Activated CD8-positive, alpha-beta T cell treated with anti-CD3 and anti-CD28 coated beads for 36 hours (primary cell): ENCODE measurements at regions not wholly inside any gene's neighbourhood (a gene's known extent, or its start where the extent isn't known, plus 50 kb on each side); places are given as distances from the start of the nearest gene placed in this dataset.

ENCODE experiments used
- ATAC-seq: fragments of 200-7000 bp; cut with Tn5 transposase; one replicate; pipeline ENCODE4 v1.10.0; 2021; ENCODE audit warnings: mild to moderate bottlenecking, moderate library complexity
- CTCF ChIA-PET: fragments of 350-600 bp; sonication (Branson Sonifier 250); formaldehyde crosslinking; loops from one replicate; lab custom pipeline; 2021; ENCODE audit warnings: antibody characterized with exemption; lab: Charles Lee
- POLR2A ChIA-PET: fragments of 350-600 bp; sonication (Branson Sonifier 250); formaldehyde crosslinking; loops from one replicate; lab custom pipeline; 2021; ENCODE audit warnings: antibody characterized with exemption; lab: Charles Lee
- DNase-seq: peaks from one replicate; pipeline ENCODE4 v3.0.0-alpha.2; 2020
- H3K27ac Mint-ChIP-seq: one replicate; pipeline ENCODE4 v1.8.0; 2021; ENCODE audit warnings: mild to moderate bottlenecking, mixed read lengths
- H3K27me3 Mint-ChIP-seq: one replicate; pipeline ENCODE4 v1.8.0; 2021; ENCODE audit warnings: mixed read lengths
- H3K36me3 Mint-ChIP-seq: one replicate; pipeline ENCODE4 v1.8.0; 2021; ENCODE audit warnings: low read depth, mixed read lengths
- H3K4me1 Mint-ChIP-seq: one replicate; pipeline ENCODE4 v1.8.0; 2021; ENCODE audit warnings: low read depth, mixed read lengths
- H3K4me3 Mint-ChIP-seq: one replicate; pipeline ENCODE4 v1.8.0; 2021; ENCODE audit warnings: mild to moderate bottlenecking, moderate library complexity, mixed read lengths
- H3K9me3 Mint-ChIP-seq: one replicate; pipeline ENCODE4 v1.8.0; 2021; ENCODE audit warnings: mixed read lengths
- intact Hi-C: fragments of 100-400 bp; cut with micrococcal nuclease; formaldehyde crosslinking; loops from one replicate; pipeline ENCODE4 v1.10.0; 2022
- TF ChIP-seq, protein P1 (sequence below): fragments of 200-600 bp; IDR thresholded peaks from one replicate; pipeline ENCODE4 v1.8.0; 2022; ENCODE audit warnings: antibody characterized with exemption, mild to moderate bottlenecking

DNA sequence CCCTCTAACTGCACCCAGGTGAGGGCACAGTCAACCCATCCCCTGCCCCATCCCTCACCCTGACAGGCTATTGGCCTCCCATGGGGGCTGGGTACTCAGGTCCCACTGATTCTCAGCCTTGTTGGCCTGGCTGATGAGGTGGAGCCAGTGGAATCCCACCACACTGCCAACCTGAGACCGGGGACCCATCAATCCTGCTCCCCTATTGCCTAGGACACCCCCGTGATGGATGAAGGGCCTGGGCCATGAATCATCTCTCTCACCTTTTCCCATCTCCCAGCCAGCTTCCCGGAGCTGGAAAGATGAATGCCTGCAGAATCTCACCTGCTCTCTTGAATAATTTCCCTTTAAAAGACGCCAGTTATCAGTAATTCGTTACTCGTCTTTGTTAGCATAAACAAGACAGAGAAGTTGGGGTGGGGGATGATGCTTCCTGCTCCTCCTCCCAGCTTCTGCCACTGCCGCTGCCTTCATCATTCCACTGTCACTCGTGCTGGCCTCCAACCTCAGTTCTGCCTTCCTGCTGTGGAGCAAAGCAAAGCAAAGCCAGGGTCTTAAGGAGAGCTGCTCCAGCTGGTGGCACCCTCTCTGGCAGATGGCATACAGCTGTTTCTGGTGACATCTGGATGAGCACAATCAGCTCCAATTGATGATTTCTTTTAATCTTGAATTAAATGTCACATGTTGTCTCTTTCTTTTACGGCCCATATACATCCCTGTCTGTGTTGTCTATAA lies 204.0 kb upstream of the NECTIN1 start:
- Mint-ChIP-seq H3K36me3 (no peaks in the 10 kb centered on the region), H3K27me3 (peaks cover 6% of the 10 kb centered on the region), H3K9me3 (no peaks in the 10 kb centered on the region), H3K27ac (no peak overlapping the region), H3K4me1 (no peaks in the 10 kb centered on the region), H3K4me3 (no peak overlapping the region)
- ChIA-PET POLR2A (interaction anchor here (0.8 kb wide), 1 partner anchor 26 kb away, joined by 3 read pairs; no protein-coding TSS in a partner anchor), CTCF (interaction anchor here (1.6 kb wide), 1 partner anchor 10 kb away, joined by 3 read pairs; no protein-coding TSS in a partner anchor)
- intact Hi-C loops = no loop called here
- ATAC-seq (no peak), DNase-seq (no peak)
- TF ChIP-seq, protein P1, sequence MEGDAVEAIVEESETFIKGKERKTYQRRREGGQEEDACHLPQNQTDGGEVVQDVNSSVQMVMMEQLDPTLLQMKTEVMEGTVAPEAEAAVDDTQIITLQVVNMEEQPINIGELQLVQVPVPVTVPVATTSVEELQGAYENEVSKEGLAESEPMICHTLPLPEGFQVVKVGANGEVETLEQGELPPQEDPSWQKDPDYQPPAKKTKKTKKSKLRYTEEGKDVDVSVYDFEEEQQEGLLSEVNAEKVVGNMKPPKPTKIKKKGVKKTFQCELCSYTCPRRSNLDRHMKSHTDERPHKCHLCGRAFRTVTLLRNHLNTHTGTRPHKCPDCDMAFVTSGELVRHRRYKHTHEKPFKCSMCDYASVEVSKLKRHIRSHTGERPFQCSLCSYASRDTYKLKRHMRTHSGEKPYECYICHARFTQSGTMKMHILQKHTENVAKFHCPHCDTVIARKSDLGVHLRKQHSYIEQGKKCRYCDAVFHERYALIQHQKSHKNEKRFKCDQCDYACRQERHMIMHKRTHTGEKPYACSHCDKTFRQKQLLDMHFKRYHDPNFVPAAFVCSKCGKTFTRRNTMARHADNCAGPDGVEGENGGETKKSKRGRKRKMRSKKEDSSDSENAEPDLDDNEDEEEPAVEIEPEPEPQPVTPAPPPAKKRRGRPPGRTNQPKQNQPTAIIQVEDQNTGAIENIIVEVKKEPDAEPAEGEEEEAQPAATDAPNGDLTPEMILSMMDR = no peak

DNA sequence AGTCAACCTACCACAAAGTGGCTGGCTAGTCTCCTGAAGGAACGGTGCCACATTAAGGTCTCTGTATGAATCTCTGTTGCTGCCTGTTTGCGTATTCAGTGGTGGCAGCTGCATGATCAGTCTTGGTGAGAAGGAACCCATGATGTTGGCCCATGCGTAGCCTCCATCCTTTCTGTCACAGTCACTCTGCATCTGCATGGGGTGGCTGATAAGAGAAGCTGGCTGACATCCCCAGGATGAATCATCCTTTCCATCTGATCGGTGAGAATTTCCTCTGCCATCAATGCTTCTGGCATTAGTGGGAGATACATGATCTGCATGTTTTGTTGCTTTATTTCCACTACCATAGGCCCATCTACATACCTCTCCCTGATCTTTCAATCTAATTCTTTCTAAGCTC lies 199.0 kb upstream of the NECTIN1 start:
- CTCF ChIA-PET = no interaction called here
- TF ChIP-seq, protein P1 = no peak
- H3K4me3 Mint-ChIP-seq = no peak overlapping the region

DNA sequence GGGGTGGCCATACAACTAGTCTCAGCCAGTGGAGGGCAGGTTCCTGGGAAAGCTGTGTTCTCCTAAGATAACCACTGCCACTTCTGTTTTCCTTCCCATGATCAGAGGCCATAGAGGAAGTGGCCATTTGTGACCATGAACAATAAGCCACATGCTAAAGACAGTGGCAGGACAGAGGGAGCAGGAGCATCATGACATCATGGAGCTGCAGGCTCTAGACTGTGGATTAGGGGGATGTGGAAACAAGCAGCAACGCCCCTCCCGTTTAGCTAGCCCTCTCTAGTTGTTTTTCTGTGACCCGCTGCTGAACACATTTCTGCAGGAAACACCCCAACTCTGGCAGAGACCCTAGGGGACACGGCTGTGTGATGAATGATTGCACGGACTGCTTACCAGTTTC lies 195.0 kb upstream of the NECTIN1 start:
- Mint-ChIP-seq H3K4me3 (no peak overlapping the region), H3K36me3 (no peaks in the 10 kb centered on the region), H3K27me3 (peaks cover 2% of the 10 kb centered on the region), H3K9me3 (no peaks in the 10 kb centered on the region), H3K27ac (no peak overlapping the region), H3K4me1 (no peaks in the 10 kb centered on the region)
- ATAC-seq = no peak
- intact Hi-C loops = no loop called here
- TF ChIP-seq, protein P1 = no peak
- POLR2A ChIA-PET = interaction anchor here (0.7 kb wide), 1 partner anchor 15 kb away, joined by 3 read pairs; no protein-coding TSS in a partner anchor
- no peak for DNase-seq
- CTCF ChIA-PET = no interaction called here

More for the DNA sequence above, 199.0 kb upstream of the NECTIN1 start:
- H3K27ac Mint-ChIP-seq = no peak overlapping the region
- POLR2A ChIA-PET = no interaction called here
- no peaks in the 10 kb centered on the region for H3K36me3 Mint-ChIP-seq
- DNase-seq (no peak), ATAC-seq (no peak)
- H3K27me3 Mint-ChIP-seq = peaks cover 8% of the 10 kb centered on the region
- intact Hi-C loops = no loop called here
- no peaks in the 10 kb centered on the region for H3K4me1 Mint-ChIP-seq
- no peaks in the 10 kb centered on the region for H3K9me3 Mint-ChIP-seq

DNA sequence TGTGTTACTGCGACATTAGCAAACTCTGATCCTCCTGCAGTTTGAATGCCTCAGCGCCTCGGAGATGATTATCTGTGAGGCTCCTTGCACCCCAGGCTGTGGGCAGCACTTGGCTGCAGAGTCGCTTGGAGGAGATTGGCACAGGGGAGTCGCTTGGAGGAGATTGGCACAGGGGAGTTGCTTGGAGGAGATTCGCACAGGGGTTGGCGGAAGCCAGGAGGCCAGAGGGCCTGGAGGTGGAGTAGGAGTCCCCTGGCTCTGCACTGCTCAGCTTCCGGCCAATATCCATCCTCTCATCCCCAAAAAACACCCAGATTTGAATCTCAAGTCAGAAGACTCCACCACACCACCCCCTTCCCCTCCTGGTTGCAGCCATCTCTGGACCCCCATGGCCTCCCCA lies 192.6 kb upstream of the NECTIN1 start:
- Mint-ChIP-seq H3K27me3 (peaks cover 4% of the 10 kb centered on the region), H3K4me3 (no peak overlapping the region), H3K9me3 (no peaks in the 10 kb centered on the region), H3K27ac (no peak overlapping the region), H3K4me1 (no peaks in the 10 kb centered on the region), H3K36me3 (no peaks in the 10 kb centered on the region)
- intact Hi-C loops = no loop called here
- CTCF ChIA-PET = no interaction called here
- ATAC-seq (no peak), DNase-seq (no peak)
- POLR2A ChIA-PET = no interaction called here
- TF ChIP-seq, protein P1 = no peak

DNA sequence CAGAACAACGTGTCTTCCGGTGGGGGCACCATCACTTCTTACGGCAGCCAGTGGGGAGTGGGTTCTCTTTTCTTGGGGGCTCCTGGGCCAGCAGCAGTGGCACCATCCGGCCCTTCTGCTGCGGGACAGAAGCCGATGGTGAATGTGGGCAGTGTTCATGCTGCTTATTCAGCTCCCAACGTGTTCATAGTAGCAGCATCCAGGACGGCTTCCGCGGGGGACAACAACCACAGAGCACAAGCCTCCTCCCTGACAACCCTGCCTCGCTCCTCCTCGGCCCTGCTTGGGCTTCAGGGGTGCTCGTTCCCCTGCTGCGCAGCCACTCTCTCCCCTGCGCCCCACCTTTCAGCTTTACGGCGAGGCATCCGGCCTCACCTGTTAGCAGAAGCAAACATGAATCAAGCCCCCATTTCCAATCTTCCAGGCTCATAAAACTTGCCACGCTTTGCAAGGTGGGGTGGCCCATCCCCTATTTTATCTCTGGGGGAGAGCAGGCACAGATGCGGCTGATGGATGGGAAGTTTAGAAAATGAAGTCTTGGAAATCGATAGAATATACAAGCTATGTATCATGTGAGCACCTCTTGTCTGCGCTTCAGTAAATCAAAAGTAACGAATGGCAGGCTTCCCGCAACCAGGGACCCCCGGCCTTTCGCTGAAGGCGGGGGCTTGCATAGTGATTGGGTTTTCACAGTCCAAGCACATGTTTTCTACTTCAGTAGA lies 191.8 kb upstream of the NECTIN1 start:
- H3K36me3 Mint-ChIP-seq = no peaks in the 10 kb centered on the region
- ATAC-seq (no peak), DNase-seq (no peak)
- CTCF ChIA-PET = no interaction called here
- no peaks in the 10 kb centered on the region for H3K9me3 Mint-ChIP-seq
- peaks cover 4% of the 10 kb centered on the region for H3K27me3 Mint-ChIP-seq
- no peak overlapping the region for H3K4me3 Mint-ChIP-seq
- H3K27ac Mint-ChIP-seq = no peak overlapping the region
- TF ChIP-seq, protein P1 = no peak
- intact Hi-C loops = no loop called here
- POLR2A ChIA-PET = interaction anchor here (0.7 kb wide), 1 partner anchor 506 kb away, joined by 3 read pairs; no protein-coding TSS in a partner anchor
- no peaks in the 10 kb centered on the region for H3K4me1 Mint-ChIP-seq
